ENCODE measurements at regions not wholly inside any gene's neighbourhood (a gene's known extent, or its start where the extent isn't known, plus 50 kb on each side); places are given as distances from the start of the nearest gene placed in this dataset.

DNA sequence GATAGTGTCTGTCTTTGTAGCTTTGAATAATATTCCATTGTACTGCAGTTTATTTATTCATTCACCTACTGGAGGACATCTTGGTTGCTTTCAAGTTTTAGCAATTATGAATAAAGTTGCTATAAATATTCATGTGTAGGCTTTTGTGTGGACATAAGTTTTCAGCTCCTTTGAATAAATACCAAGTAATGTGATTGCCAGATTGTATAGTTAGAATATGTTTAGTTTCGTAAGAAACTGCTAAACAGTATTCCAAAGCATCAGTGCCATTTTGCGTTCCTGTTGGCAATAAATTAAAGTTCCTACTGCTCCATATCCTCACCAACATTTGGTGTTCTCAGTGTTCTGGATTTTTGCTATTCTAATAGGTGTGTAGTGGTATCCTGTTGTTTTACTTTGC lies 311.7 kb upstream of the FMN2 start:
- WGBS, 2 donors: 75 to 91% methylated on average over 2 of the region's 2 CpGs
- intact Hi-C loops (cut with DNase I): no loop called here
- peaks cover 0 to 4% (median 0%) of the 10 kb centered on the region in 3 donors for H3K36me3 ChIP-seq
- no peaks in the 10 kb centered on the region for H3K27me3 ChIP-seq
- no peak for DNase-seq
- H3K27ac ChIP-seq: no peak overlapping the region
- TF ChIP-seq, protein P1, sequence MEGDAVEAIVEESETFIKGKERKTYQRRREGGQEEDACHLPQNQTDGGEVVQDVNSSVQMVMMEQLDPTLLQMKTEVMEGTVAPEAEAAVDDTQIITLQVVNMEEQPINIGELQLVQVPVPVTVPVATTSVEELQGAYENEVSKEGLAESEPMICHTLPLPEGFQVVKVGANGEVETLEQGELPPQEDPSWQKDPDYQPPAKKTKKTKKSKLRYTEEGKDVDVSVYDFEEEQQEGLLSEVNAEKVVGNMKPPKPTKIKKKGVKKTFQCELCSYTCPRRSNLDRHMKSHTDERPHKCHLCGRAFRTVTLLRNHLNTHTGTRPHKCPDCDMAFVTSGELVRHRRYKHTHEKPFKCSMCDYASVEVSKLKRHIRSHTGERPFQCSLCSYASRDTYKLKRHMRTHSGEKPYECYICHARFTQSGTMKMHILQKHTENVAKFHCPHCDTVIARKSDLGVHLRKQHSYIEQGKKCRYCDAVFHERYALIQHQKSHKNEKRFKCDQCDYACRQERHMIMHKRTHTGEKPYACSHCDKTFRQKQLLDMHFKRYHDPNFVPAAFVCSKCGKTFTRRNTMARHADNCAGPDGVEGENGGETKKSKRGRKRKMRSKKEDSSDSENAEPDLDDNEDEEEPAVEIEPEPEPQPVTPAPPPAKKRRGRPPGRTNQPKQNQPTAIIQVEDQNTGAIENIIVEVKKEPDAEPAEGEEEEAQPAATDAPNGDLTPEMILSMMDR (IDR thresholded peaks at IDR 0.05): no peak
- no peak for TF ChIP-seq POLR2A (IDR thresholded peaks at IDR 0.05)
- H3K4me1 ChIP-seq: no peaks in the 10 kb centered on the region
- H3K4me3 ChIP-seq: no peak overlapping the region
- H3K9me3 ChIP-seq: no peaks in the 10 kb centered on the region

- intact Hi-C loops (cut with DNase I): no loop called here
- TF ChIP-seq, protein P1 (IDR thresholded peaks at IDR 0.05): no peak
- no peak for DNase-seq
- Histone ChIP-seq H3K36me3 (no peaks in the 10 kb centered on the region), H3K4me1 (no peaks in the 10 kb centered on the region), H3K9me3 (no peaks in the 10 kb centered on the region), H3K27ac (no peak overlapping the region), H3K4me3 (no peak overlapping the region), H3K27me3 (no peaks in the 10 kb centered on the region)
- 70 to 71% methylated on average over 3 of the region's 3 CpGs for WGBS, 2 donors
These were observed 306.8 kb upstream of the FMN2 start for GRCh38 chr1:239784896-239785295.

GRCh38 chr1:239785576-239785975 lies 306.1 kb upstream of the FMN2 start:
- H3K4me3 ChIP-seq: no peak overlapping the region
- 69 to 84% methylated on average over 1 of the region's 1 CpG for WGBS, 2 donors

GRCh38 chr1:239786464-239786863 lies 305.2 kb upstream of the FMN2 start:
- WGBS, 2 donors: 87 to 91% methylated on average over 10 of the region's 10 CpGs
- no peak for TF ChIP-seq POLR2A (IDR thresholded peaks at IDR 0.05)
- TF ChIP-seq, protein P1 (IDR thresholded peaks at IDR 0.05): no peak
- Histone ChIP-seq H3K36me3 (no peaks in the 10 kb centered on the region), H3K4me1 (no peaks in the 10 kb centered on the region), H3K4me3 (no peak overlapping the region), H3K27ac (no peak overlapping the region), H3K27me3 (no peaks in the 10 kb centered on the region), H3K9me3 (no peaks in the 10 kb centered on the region)
- intact Hi-C loops (cut with DNase I): no loop called here
- no peak for DNase-seq

More at GRCh38 chr1:239785576-239785975, 306.1 kb upstream of the FMN2 start:
- H3K27me3 ChIP-seq: no peaks in the 10 kb centered on the region
- no peaks in the 10 kb centered on the region for H3K9me3 ChIP-seq
- no peaks in the 10 kb centered on the region for H3K4me1 ChIP-seq
- no peaks in the 10 kb centered on the region for H3K36me3 ChIP-seq
- no peak overlapping the region for H3K27ac ChIP-seq
- TF ChIP-seq POLR2A (IDR thresholded peaks at IDR 0.05): no peak
- TF ChIP-seq, protein P1 (IDR thresholded peaks at IDR 0.05): no peak
- intact Hi-C loops (cut with DNase I): no loop called here
- no peak for DNase-seq

- H3K4me3 ChIP-seq: no peak overlapping the region
- no peaks in the 10 kb centered on the region for H3K27me3 ChIP-seq
- TF ChIP-seq, protein P1 (IDR thresholded peaks at IDR 0.05): no peak
- H3K27ac ChIP-seq: no peak overlapping the region
- no peaks in the 10 kb centered on the region for H3K36me3 ChIP-seq
- no peak for DNase-seq
- H3K4me1 ChIP-seq: no peaks in the 10 kb centered on the region
- intact Hi-C loops (cut with DNase I): no loop called here
- H3K9me3 ChIP-seq: no peaks in the 10 kb centered on the region
These were observed 299.5 kb upstream of the FMN2 start for GRCh38 chr1:239792157-239792556.

Measured in esophagus squamous epithelium (tissue), 5 donors.